Gastrocnemius medialis (tissue), 4 donors: ENCODE measurements at regions not wholly inside any gene's neighbourhood (a gene's known extent, or its start where the extent isn't known, plus 50 kb on each side); places are given as distances from the start of the nearest gene placed in this dataset.

Experiments
- ATAC-seq, 2 donors: fragments of 150-250 bp; one replicate each; pipeline ENCODE4 v1.9.1; 2016
- DNase-seq, 2 donors: peaks; one replicate each; pipeline ENCODE4 v3.0.0-alpha.2; 2019
- H3K27ac ChIP-seq, 4 donors: fragments of 200-600 bp; sonication (generic); 1 replicate in 1 of 4; 2 replicates in 3 of 4; pipeline ENCODE4 v1.5.1; 2016 to 2018; ENCODE audit warnings: mild to moderate bottlenecking in 2 of 4, moderate library complexity in 1 of 4
- H3K27me3 ChIP-seq, 3 donors: fragments of 200-600 bp; sonication (generic) in 2 of 3; 1 replicate in 1 of 3; 2 replicates in 2 of 3; pipeline versions ENCODE4 v1.5.1 to v1.6.0; 2016 to 2019; ENCODE audit warnings: mild to moderate bottlenecking in 1 of 3, moderate library complexity in 1 of 3
- H3K36me3 ChIP-seq, 2 donors: fragments of 200-600 bp; sonication (generic) in 1 of 2; one replicate each; pipeline ENCODE4 v1.5.1; 2017 to 2018
- H3K4me1 ChIP-seq, 2 donors: fragments of 200-600 bp; sonication (generic) in 1 of 2; one replicate each; pipeline ENCODE4 v1.5.1; 2016 to 2017; ENCODE audit warnings: mild to moderate bottlenecking in 2 of 2
- H3K4me3 ChIP-seq, 4 donors: fragments of 200-600 bp; sonication (generic) in 3 of 4; 1 replicate in 1 of 4; 2 replicates in 3 of 4; pipeline ENCODE4 v1.5.1; 2016 to 2019; ENCODE audit warnings: mild to moderate bottlenecking in 2 of 4
- H3K9me3 ChIP-seq, 3 donors: fragments of 200-600 bp; sonication (generic) in 2 of 3; 1 replicate in 1 of 3; 2 replicates in 2 of 3; pipeline ENCODE4 v1.5.1; 2016 to 2019
- CTCF ChIP-seq, 5 experiments: fragments of 450-650 bp in 3 of 5; fragments of 200-600 bp in 2 of 5; sonication (generic) in 2 of 5; IDR thresholded peaks in 4 of 5; conservative IDR thresholded peaks in 1 of 5; 1 replicate in 4 of 5; 2 replicates in 1 of 5; pipeline ENCODE4 v1.5.1; 2016 to 2019; ENCODE audit warnings: antibody characterized with exemption in 5 of 5, mild to moderate bottlenecking in 3 of 5, moderate library complexity in 3 of 5
- POLR2A ChIP-seq, 2 donors: fragments of 450-650 bp; IDR thresholded peaks; one replicate each; pipeline ENCODE4 v1.6.1; 2017; ENCODE audit warnings: antibody characterized with exemption in 2 of 2, mild to moderate bottlenecking in 2 of 2, moderate library complexity in 2 of 2
- in situ Hi-C, 4 donors: fragments of 200-750 bp; cut with MboI; loops; one replicate each; pipeline versions ENCODE4 v1.15.0 to v1.8.0; 2017; ENCODE audit warnings: low sequenced_read_pairs in 4 of 4
- intact Hi-C: fragments of 100-400 bp; cut with DNase I; formaldehyde crosslinking; loops from one replicate; pipeline ENCODE4 v1.15.1; 2023; ENCODE audit warnings: low total_unique reads

- Histone ChIP-seq H3K9me3 (no peaks in the 10 kb centered on the region), H3K36me3 (no peaks in the 10 kb centered on the region), H3K27me3 (no peaks in the 10 kb centered on the region), H3K4me3 (no peak overlapping the region), H3K4me1 (peaks cover 0 to 8% of the 10 kb centered on the region in 2 donors), H3K27ac (no peak overlapping the region)
- intact Hi-C loops (no loop called here), in situ Hi-C loops (no loop called here)
- TF ChIP-seq CTCF (IDR thresholded peaks at IDR 0.05 in 4 of 5, conservative IDR thresholded peaks at IDR 0.05 in 1 of 5) = no peak
- no peak for TF ChIP-seq POLR2A (IDR thresholded peaks at IDR 0.05)
- ATAC-seq (no peak), DNase-seq (no peak)
Observed at GRCh38 chr12:28933864-28934527, 215.1 kb upstream of the FAR2 start.

- H3K4me1 ChIP-seq = peaks cover 0 to 8% of the 10 kb centered on the region in 2 donors
- no peak overlapping the region for H3K4me3 ChIP-seq
- intact Hi-C loops (no loop called here), in situ Hi-C loops (no loop called here)
- ATAC-seq (no peak), DNase-seq (no peak)
- TF ChIP-seq POLR2A (IDR thresholded peaks at IDR 0.05) (no peak), CTCF (IDR thresholded peaks at IDR 0.05 in 4 of 5, conservative IDR thresholded peaks at IDR 0.05 in 1 of 5) (no peak)
- H3K27me3 ChIP-seq = no peaks in the 10 kb centered on the region
- no peak overlapping the region for H3K27ac ChIP-seq
- H3K9me3 ChIP-seq = no peaks in the 10 kb centered on the region
- H3K36me3 ChIP-seq = no peaks in the 10 kb centered on the region
Observed at GRCh38 chr12:28936221-28936620, 212.9 kb upstream of the FAR2 start.

DNA sequence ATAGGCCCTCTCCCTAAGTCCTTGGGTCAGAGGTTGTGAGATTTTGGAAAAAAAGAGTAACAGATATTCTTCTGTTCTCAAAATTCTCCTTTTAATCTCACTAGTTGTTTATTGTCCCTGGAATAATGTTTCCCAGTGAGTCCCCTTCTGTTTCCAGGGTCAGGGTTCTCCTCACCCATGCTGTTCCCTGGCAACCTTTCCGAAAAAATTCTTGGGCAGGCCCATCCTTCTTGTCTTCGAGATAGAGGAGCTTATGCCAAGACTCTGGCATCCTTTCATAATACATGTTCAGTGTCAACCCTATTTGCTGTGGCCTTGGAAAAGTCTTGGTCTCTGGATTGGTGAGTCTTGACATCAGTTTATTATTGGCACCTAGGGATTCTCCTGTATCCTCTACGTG lies 212.4 kb upstream of the FAR2 start:
- in situ Hi-C loops = no loop called here
- H3K9me3 ChIP-seq = no peaks in the 10 kb centered on the region
- no peak overlapping the region for H3K4me3 ChIP-seq
- TF ChIP-seq CTCF (IDR thresholded peaks at IDR 0.05 in 4 of 5, conservative IDR thresholded peaks at IDR 0.05 in 1 of 5) (no peak), POLR2A (IDR thresholded peaks at IDR 0.05) (no peak)
- no peaks in the 10 kb centered on the region for H3K36me3 ChIP-seq
- peaks cover 0 to 8% of the 10 kb centered on the region in 2 donors for H3K4me1 ChIP-seq
- no peak for ATAC-seq
- intact Hi-C loops = no loop called here
- no peaks in the 10 kb centered on the region for H3K27me3 ChIP-seq
- no peak overlapping the region for H3K27ac ChIP-seq
- DNase-seq = no peak

GRCh38 chr12:28937196-28937595 lies 211.9 kb upstream of the FAR2 start:
- Histone ChIP-seq H3K4me1 (peaks cover 0 to 8% of the 10 kb centered on the region in 2 donors), H3K4me3 (no peak overlapping the region), H3K27me3 (no peaks in the 10 kb centered on the region), H3K27ac (no peak overlapping the region), H3K9me3 (no peaks in the 10 kb centered on the region), H3K36me3 (no peaks in the 10 kb centered on the region)
- DNase-seq (no peak), ATAC-seq (no peak)
- TF ChIP-seq POLR2A (IDR thresholded peaks at IDR 0.05) = no peak
- intact Hi-C loops (no loop called here), in situ Hi-C loops (no loop called here)

GRCh38 chr12:28938056-28938455 lies 211.0 kb upstream of the FAR2 start:
- no peak for DNase-seq
- intact Hi-C loops (no loop called here), in situ Hi-C loops (no loop called here)
- peaks cover 0 to 8% of the 10 kb centered on the region in 2 donors for H3K4me1 ChIP-seq
- no peak for ATAC-seq
- no peak overlapping the region for H3K4me3 ChIP-seq
- no peaks in the 10 kb centered on the region for H3K9me3 ChIP-seq
- no peak overlapping the region for H3K27ac ChIP-seq
- H3K36me3 ChIP-seq = no peaks in the 10 kb centered on the region
- no peaks in the 10 kb centered on the region for H3K27me3 ChIP-seq
- TF ChIP-seq CTCF (IDR thresholded peaks at IDR 0.05 in 4 of 5, conservative IDR thresholded peaks at IDR 0.05 in 1 of 5) = no peak
- no peak for TF ChIP-seq POLR2A (IDR thresholded peaks at IDR 0.05)
